Mucosa of descending colon (tissue), 3 donors: ENCODE measurements at regions not wholly inside any gene's neighbourhood (a gene's known extent, or its start where the extent isn't known, plus 50 kb on each side); places are given as distances from the start of the nearest gene placed in this dataset.

Experiments used
- ATAC-seq: fragments of 200-7000 bp; cut with Tn5 transposase; one replicate; pipeline ENCODE4 v1.9.1; 2020; ENCODE audit warnings: mild to moderate bottlenecking, moderate library complexity
- DNase-seq, 3 donors: peaks; one replicate each; pipeline ENCODE4 v3.0.0-alpha.2; 2020
- H3K36me3 ChIP-seq: fragments of 200-600 bp; one replicate; pipeline ENCODE4 v1.8.0; 2021; ENCODE audit warnings: low read depth, mild to moderate bottlenecking
- H3K4me1 ChIP-seq: fragments of 200-600 bp; one replicate; pipeline ENCODE4 v1.8.0; 2021; ENCODE audit warnings: low read depth, mild to moderate bottlenecking
- H3K4me3 ChIP-seq: fragments of 200-600 bp; one replicate; pipeline ENCODE4 v1.8.0; 2021; ENCODE audit warnings: mild to moderate bottlenecking
- H3K9me3 ChIP-seq: fragments of 200-600 bp; one replicate; pipeline ENCODE4 v1.8.0; 2021; ENCODE audit warnings: mild to moderate bottlenecking
- CTCF ChIP-seq: fragments of 200-600 bp; IDR thresholded peaks from one replicate; pipeline ENCODE4 v1.8.0; 2022; ENCODE audit warnings: antibody characterized with exemption, mild to moderate bottlenecking
- intact Hi-C, 2 donors: fragments of 100-400 bp; cut with DNase I in 1 of 2; cut with micrococcal nuclease in 1 of 2; formaldehyde crosslinking; loops; one replicate each; pipeline versions ENCODE4 v1.11.0 to v1.11.1; 2022; cut with DNase I, micrococcal nuclease
- donor health status: DM: no; HTN: no; CAD: no; lungs with moderate emphysema.
- donor health status: DM: no; HTN: no; CAD: no.
- donor health status: DM: no; HTN: yes; CAD: no.

DNA sequence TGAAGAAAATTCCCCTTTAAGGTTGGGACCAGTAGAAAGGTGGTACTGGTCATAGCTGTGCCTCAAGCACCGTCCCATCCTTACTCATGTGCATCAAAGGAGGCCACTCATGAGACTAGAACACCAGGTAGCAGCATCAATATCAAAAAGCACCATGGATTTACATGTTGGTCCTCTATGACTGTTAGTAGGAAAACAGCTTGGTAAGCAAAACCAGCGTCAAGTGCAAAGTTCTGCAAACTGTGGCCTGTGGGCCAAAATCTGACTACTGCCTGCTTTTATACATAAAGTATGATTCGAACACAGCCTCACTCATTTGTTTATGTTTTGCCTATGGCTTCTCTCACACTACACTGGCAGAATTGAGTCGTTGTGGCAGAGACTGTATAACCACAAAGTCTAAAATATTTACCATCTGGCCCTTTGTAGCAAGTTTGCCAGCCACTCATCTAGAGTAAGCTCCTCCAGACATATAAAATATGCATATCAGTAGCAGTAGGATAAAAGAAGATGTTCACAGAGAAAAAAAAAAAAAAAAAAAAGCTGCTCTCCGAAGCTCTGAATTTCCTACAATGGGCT lies 119.7 kb upstream of the CTNNA2 start:
- intact Hi-C loops, result no loop called here
- TF ChIP-seq CTCF, result no peak
- H3K4me1 ChIP-seq, result no peaks in the 10 kb centered on the region
- H3K4me3 ChIP-seq, result no peak overlapping the region
- H3K36me3 ChIP-seq, result no peaks in the 10 kb centered on the region
- H3K9me3 ChIP-seq, result no peaks in the 10 kb centered on the region
- no peak for DNase-seq
- ATAC-seq, result no peak

DNA sequence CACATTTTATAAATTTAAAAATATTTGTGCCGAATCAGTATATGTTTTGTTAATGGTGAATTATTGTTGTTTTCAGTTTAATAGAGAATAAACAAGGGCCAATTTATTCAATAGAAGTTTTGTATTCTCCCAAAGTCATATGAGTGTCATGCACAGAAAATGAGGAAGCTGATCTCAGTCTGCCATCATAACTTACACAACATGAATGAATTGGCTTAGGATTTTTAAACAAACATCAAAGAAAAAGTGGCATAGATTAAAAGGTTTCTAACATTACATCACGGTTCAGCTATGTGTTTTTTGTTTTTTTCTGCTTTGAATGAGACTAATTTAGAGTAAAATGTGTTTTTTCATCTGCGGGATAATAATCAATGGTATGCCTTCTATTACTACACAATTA lies 123.4 kb upstream of the CTNNA2 start:
- intact Hi-C loops, result no loop called here
- no peak for ATAC-seq
- Histone ChIP-seq H3K36me3 (no peaks in the 10 kb centered on the region), H3K4me1 (no peaks in the 10 kb centered on the region), H3K4me3 (no peak overlapping the region), H3K9me3 (no peaks in the 10 kb centered on the region)
- TF ChIP-seq CTCF, result no peak
- DNase-seq, result no peak

DNA sequence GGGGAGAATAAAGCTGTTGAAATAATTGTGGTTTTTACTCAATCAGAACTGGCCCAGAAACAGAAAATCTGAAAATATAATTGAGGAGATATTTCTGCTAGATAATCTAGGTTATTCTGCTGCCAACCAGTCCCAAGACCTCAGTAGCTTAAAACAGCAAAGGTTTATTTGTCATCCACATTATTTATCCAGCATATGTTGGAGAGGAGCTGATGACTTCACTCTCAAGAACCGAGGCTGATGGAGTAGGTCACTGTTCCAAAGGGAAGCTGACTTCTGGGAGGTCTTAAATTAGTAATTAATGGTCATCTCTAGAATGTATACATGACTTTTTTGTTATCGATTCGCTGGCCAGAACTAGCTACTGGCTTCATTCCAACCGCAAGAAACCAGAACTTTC lies 124.8 kb upstream of the CTNNA2 start:
- no peak for DNase-seq
- Histone ChIP-seq H3K36me3 (no peaks in the 10 kb centered on the region), H3K4me3 (no peak overlapping the region), H3K4me1 (no peaks in the 10 kb centered on the region), H3K9me3 (no peaks in the 10 kb centered on the region)
- intact Hi-C loops, result no loop called here
- ATAC-seq, result no peak
- no peak for TF ChIP-seq CTCF

- Histone ChIP-seq H3K36me3 (no peaks in the 10 kb centered on the region), H3K4me1 (no peaks in the 10 kb centered on the region), H3K9me3 (no peaks in the 10 kb centered on the region), H3K4me3 (no peak overlapping the region)
- TF ChIP-seq CTCF, result no peak
- ATAC-seq (no peak), DNase-seq (no peak)
- intact Hi-C loops, result no loop called here
Measured at GRCh38 chr2:79387431-79387830, 125.4 kb upstream of the CTNNA2 start.

- DNase-seq (no peak), ATAC-seq (no peak)
- no peak overlapping the region for H3K4me3 ChIP-seq
- intact Hi-C loops, result no loop called here
- TF ChIP-seq CTCF, result no peak
- no peaks in the 10 kb centered on the region for H3K36me3 ChIP-seq
- H3K9me3 ChIP-seq, result no peaks in the 10 kb centered on the region
- H3K4me1 ChIP-seq, result no peaks in the 10 kb centered on the region
Measured at GRCh38 chr2:79383681-79384080, 129.2 kb upstream of the CTNNA2 start.

DNA sequence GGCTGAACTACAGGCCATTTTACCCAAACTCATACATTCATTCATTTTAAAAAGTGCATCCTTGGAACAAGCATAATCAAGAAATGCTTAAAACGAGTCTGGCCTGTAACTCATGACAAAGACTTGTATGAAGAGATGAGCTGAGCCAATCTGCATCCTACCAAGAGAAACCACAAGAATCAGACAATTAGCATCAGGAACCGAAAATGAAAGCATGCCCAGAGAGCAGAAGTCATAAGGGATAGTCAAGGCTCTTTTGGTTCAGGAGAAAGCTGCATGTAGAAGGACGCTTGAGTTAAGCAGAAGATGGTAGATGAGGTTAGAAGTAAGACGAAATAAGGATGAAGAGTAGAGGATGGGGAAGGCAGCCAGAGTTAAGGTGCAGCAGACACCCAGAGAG lies 137.0 kb upstream of the CTNNA2 start:
- DNase-seq (no peak), ATAC-seq (no peak)
- H3K4me1 ChIP-seq, result no peaks in the 10 kb centered on the region
- intact Hi-C loops, result no loop called here
- no peak for TF ChIP-seq CTCF
- no peak overlapping the region for H3K4me3 ChIP-seq
- H3K36me3 ChIP-seq, result no peaks in the 10 kb centered on the region
- no peaks in the 10 kb centered on the region for H3K9me3 ChIP-seq
